Sigmoid colon (tissue), 6 donors: ENCODE measurements at regions not wholly inside any gene's neighbourhood (a gene's known extent, or its start where the extent isn't known, plus 50 kb on each side); places are given as distances from the start of the nearest gene placed in this dataset.

ENCODE experiments used
- DNase-seq: peaks from one replicate; pipeline ENCODE4 v3.0.0-alpha.2; 2019
- H3K27ac ChIP-seq, 4 donors: fragments of 200-600 bp; sonication (generic); one replicate each; pipeline ENCODE4 v1.5.1; 2016 to 2019; ENCODE audit warnings: mild to moderate bottlenecking in 1 of 4
- H3K27me3 ChIP-seq, 3 donors: fragments of 200-600 bp; sonication (generic); one replicate each; pipeline ENCODE4 v1.5.1; 2019; ENCODE audit warnings: mild to moderate bottlenecking in 1 of 3
- H3K36me3 ChIP-seq, 4 donors: fragments of 200-600 bp; sonication (generic); one replicate each; pipeline ENCODE4 v1.5.1; 2016 to 2019
- H3K4me1 ChIP-seq, 4 donors: fragments of 200-600 bp; sonication (generic); one replicate each; pipeline ENCODE4 v1.5.1; 2017 to 2019
- H3K4me3 ChIP-seq, 4 donors: fragments of 200-600 bp; sonication (generic); one replicate each; pipeline ENCODE4 v1.5.1; 2017 to 2019; ENCODE audit warnings: mild to moderate bottlenecking in 2 of 4, moderate library complexity in 1 of 4
- H3K9me3 ChIP-seq, 4 donors: fragments of 200-600 bp in 3 of 4; sonication (generic) in 3 of 4; one replicate each; pipeline versions ENCODE4 v1.5.1 to v1.6.1; 2013 to 2019
- EP300 ChIP-seq, 4 donors: sonication (generic); formaldehyde crosslinking; IDR thresholded peaks; one replicate each; pipeline ENCODE4 v1.6.1; 2017; ENCODE audit warnings: antibody characterized with exemption in 4 of 4
- POLR2A ChIP-seq, 2 donors: fragments of 450-650 bp; IDR thresholded peaks; one replicate each; pipeline ENCODE4 v1.6.1; 2016; ENCODE audit warnings: antibody characterized with exemption in 2 of 2, mild to moderate bottlenecking in 2 of 2, moderate library complexity in 2 of 2
- POLR2AphosphoS5 ChIP-seq, 4 donors: sonication (generic); formaldehyde crosslinking; IDR thresholded peaks; one replicate each; pipeline ENCODE4 v1.6.1; 2017; ENCODE audit warnings: antibody characterized with exemption in 4 of 4
- WGBS, 2 donors: extraction: QIAGEN DNeasy Blood & Tissue Kit; methylation state at CpG; one replicate each; pipeline ENCODE4 v1.1.7; 2013; 5-methylcytosine and 5-hydroxymethylcytosine counted together
- intact Hi-C: fragments of 100-400 bp; cut with DNase I; formaldehyde crosslinking; loops from one replicate; pipeline ENCODE4 v1.15.1; 2023
- TF ChIP-seq, protein P1 (sequence below), 4 experiments: fragments of 450-650 bp in 3 of 4; fragments of 200-600 bp in 1 of 4; IDR thresholded peaks; one replicate each; pipeline ENCODE4 v1.5.1; 2016 to 2019; ENCODE audit warnings: antibody characterized with exemption in 4 of 4, mild to moderate bottlenecking in 3 of 4, moderate library complexity in 2 of 4
- donor health status: healthy with polysubstance abuse.
- donor health status: healthy.

DNA sequence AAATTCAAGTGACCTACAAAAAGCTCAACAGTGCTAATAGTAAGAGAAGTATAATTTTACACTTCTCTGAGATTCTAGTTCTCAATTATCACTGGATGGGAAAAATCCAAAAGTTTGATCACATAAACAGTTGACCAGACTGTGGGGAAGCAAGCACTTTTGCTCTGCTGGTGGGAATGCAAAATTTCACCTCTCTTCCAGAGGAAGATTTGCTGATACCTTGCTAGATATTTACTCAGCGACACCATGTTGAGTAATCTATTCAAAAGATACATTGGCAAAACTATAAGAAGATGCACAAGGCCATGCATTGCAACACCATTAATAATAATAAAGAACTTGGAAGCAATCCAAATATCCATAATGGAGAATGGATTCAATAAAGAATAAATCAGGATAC is 204.4 kb downstream of the MREG start:
- WGBS, 2 donors, result 95% methylated on average over 1 of the region's 1 CpG
- no peak overlapping the region for H3K4me3 ChIP-seq
- H3K27ac ChIP-seq, result no peak overlapping the region
- DNase-seq, result no peak
- no peaks in the 10 kb centered on the region for H3K36me3 ChIP-seq
- intact Hi-C loops, result no loop called here
- no peaks in the 10 kb centered on the region for H3K4me1 ChIP-seq
- H3K27me3 ChIP-seq, result no peaks in the 10 kb centered on the region
- TF ChIP-seq, protein P1, sequence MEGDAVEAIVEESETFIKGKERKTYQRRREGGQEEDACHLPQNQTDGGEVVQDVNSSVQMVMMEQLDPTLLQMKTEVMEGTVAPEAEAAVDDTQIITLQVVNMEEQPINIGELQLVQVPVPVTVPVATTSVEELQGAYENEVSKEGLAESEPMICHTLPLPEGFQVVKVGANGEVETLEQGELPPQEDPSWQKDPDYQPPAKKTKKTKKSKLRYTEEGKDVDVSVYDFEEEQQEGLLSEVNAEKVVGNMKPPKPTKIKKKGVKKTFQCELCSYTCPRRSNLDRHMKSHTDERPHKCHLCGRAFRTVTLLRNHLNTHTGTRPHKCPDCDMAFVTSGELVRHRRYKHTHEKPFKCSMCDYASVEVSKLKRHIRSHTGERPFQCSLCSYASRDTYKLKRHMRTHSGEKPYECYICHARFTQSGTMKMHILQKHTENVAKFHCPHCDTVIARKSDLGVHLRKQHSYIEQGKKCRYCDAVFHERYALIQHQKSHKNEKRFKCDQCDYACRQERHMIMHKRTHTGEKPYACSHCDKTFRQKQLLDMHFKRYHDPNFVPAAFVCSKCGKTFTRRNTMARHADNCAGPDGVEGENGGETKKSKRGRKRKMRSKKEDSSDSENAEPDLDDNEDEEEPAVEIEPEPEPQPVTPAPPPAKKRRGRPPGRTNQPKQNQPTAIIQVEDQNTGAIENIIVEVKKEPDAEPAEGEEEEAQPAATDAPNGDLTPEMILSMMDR (IDR thresholded peaks at IDR 0.05), result no peak
- no peak for TF ChIP-seq POLR2A (IDR thresholded peaks at IDR 0.05)
- TF ChIP-seq POLR2AphosphoS5 (IDR thresholded peaks at IDR 0.05), result no peak
- no peak for TF ChIP-seq EP300 (IDR thresholded peaks at IDR 0.05)
- H3K9me3 ChIP-seq, result no peaks in the 10 kb centered on the region

DNA sequence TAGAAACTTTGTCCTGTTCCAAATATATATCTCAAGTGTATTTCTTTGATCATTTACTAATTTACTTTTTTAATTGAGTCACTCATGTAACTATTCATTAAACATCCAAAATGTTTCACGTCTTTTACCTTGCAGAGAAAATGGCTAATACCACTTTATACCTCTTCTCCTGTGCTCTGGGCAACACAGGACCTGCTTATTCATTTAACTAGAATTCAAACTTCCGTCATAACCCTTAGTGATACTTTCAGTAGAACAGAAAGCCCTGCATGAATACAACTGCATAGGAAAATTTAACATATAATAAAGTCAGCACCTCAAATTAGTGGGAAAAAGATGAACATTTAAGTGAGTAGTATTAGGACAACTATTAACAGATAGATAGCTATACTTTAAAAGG is 205.2 kb downstream of the MREG start:
- TF ChIP-seq POLR2A (IDR thresholded peaks at IDR 0.05) (no peak), POLR2AphosphoS5 (IDR thresholded peaks at IDR 0.05) (no peak), EP300 (IDR thresholded peaks at IDR 0.05) (no peak)
- TF ChIP-seq, protein P1 (IDR thresholded peaks at IDR 0.05), result no peak
- WGBS, 2 donors, result 88 to 93% methylated on average over 2 of the region's 2 CpGs
- no peak for DNase-seq
- no peak overlapping the region for H3K27ac ChIP-seq
- no peaks in the 10 kb centered on the region for H3K36me3 ChIP-seq
- no peaks in the 10 kb centered on the region for H3K4me1 ChIP-seq
- intact Hi-C loops, result no loop called here
- no peaks in the 10 kb centered on the region for H3K27me3 ChIP-seq
- no peaks in the 10 kb centered on the region for H3K9me3 ChIP-seq
- no peak overlapping the region for H3K4me3 ChIP-seq

DNA sequence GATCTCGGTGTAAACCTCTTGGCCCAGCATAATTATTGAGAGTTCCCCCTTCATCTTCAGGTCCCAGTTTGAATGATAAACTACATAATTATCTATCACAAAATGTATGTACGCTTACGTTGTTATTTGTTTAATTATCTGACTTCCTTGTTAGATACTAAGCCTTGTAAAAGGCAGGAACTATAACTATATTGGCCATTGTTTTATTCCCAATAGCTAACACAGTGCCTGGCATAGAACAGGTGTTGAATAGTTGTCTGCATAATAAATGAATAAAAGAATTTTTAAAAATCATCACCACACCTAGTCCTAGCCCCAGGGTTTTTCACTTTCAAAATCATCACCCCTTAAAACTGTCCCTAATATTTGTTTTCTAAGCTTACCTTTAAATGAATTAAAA is 207.9 kb downstream of the MREG start:
- no peaks in the 10 kb centered on the region for H3K36me3 ChIP-seq
- TF ChIP-seq, protein P1 (IDR thresholded peaks at IDR 0.05), result no peak
- TF ChIP-seq POLR2A (IDR thresholded peaks at IDR 0.05) (no peak), EP300 (IDR thresholded peaks at IDR 0.05) (no peak), POLR2AphosphoS5 (IDR thresholded peaks at IDR 0.05) (no peak)
- no peak overlapping the region for H3K4me3 ChIP-seq
- H3K9me3 ChIP-seq, result peaks cover 0 to 5% (median 0%) of the 10 kb centered on the region in 4 donors
- intact Hi-C loops, result no loop called here
- WGBS, 2 donors, result 32 to 82% methylated on average over 3 of the region's 3 CpGs
- DNase-seq, result no peak
- H3K27me3 ChIP-seq, result no peaks in the 10 kb centered on the region
- H3K4me1 ChIP-seq, result no peaks in the 10 kb centered on the region
- no peak overlapping the region for H3K27ac ChIP-seq

DNA sequence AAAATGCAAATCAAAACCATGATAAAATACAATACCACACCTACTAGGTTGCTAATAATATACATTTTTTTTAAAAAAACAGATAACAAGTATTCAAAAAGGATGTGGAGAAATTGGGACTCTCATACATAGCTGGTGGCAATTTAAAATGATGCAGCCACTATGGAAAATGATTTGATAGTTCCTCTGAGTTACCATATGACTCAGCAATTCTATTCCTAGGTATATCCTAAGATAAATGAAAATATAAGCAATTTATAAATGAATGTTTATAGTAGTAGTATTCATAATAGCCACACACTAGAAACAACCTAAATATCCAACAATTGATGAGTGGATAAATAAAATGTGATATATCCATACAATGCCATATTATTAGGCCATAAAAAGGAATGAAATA is 210.2 kb downstream of the MREG start:
- TF ChIP-seq POLR2A (IDR thresholded peaks at IDR 0.05) (no peak), POLR2AphosphoS5 (IDR thresholded peaks at IDR 0.05) (no peak), EP300 (IDR thresholded peaks at IDR 0.05) (no peak)
- TF ChIP-seq, protein P1 (IDR thresholded peaks at IDR 0.05), result no peak
- Histone ChIP-seq H3K27me3 (no peaks in the 10 kb centered on the region), H3K4me3 (no peak overlapping the region), H3K36me3 (no peaks in the 10 kb centered on the region), H3K9me3 (peaks cover 0 to 5% (median 0%) of the 10 kb centered on the region in 4 donors), H3K4me1 (peaks cover 0 to 7% (median 6%) of the 10 kb centered on the region in 4 donors), H3K27ac (no peak overlapping the region)
- DNase-seq, result no peak
- intact Hi-C loops, result no loop called here

DNA sequence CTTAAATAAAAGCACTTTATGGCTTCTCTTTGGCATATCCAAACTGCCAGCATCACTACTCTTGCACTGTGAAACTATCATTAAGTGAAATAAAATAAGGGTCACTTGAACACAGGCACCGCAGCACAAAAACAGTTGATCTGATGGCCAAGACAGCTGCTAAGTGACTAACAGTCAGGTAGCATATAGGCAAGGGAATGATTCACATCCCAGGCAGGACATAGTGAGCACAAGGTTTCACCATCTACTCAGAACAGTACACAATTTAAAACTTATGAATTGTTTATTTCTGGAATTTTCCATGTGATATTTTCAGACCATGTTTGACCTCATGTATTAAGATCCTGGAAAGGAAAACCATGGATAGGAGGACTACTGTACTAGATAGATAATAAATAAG is 214.2 kb downstream of the MREG start:
- H3K27ac ChIP-seq, result no peak overlapping the region
- 89 to 95% methylated on average over 1 of the region's 1 CpG for WGBS, 2 donors
- peaks cover 0 to 5% (median 0%) of the 10 kb centered on the region in 4 donors for H3K9me3 ChIP-seq
- H3K4me3 ChIP-seq, result no peak overlapping the region
- intact Hi-C loops, result no loop called here
- no peaks in the 10 kb centered on the region for H3K36me3 ChIP-seq
- H3K4me1 ChIP-seq, result peaks cover 0 to 31% (median 25%) of the 10 kb centered on the region in 4 donors
- H3K27me3 ChIP-seq, result no peaks in the 10 kb centered on the region
- no peak for DNase-seq
- TF ChIP-seq POLR2AphosphoS5 (IDR thresholded peaks at IDR 0.05), result no peak
- no peak for TF ChIP-seq EP300 (IDR thresholded peaks at IDR 0.05)
- no peak for TF ChIP-seq POLR2A (IDR thresholded peaks at IDR 0.05)
- TF ChIP-seq, protein P1 (IDR thresholded peaks at IDR 0.05), result no peak
